Fibroblast of the aortic adventitia (primary cell): ENCODE measurements at regions not wholly inside any gene's neighbourhood (a gene's known extent, or its start where the extent isn't known, plus 50 kb on each side); places are given as distances from the start of the nearest gene placed in this dataset.
A peak's percentile ranks its signal among the peaks of the same experiment; 100 is the strongest.

ENCODE experiments used
- DNase-seq: peaks from one replicate; pipeline ENCODE4 v3.0.0-alpha.2; 2010; ENCODE audit warnings: low read depth
- H3K4me3 ChIP-seq: 2 replicates; pipeline ENCODE4 v1.5.1; 2011; ENCODE audit warnings: low read depth, mild to moderate bottlenecking, control low read depth, low read length, moderate library complexity
- TF ChIP-seq, protein P1 (sequence below): IDR thresholded peaks from 2 replicates; pipeline ENCODE4 v1.5.1; 2011; ENCODE audit warnings: mild to moderate bottlenecking, low read length, control low read depth, inconsistent platforms; ENCODE audit not compliant: insufficient read depth

DNA sequence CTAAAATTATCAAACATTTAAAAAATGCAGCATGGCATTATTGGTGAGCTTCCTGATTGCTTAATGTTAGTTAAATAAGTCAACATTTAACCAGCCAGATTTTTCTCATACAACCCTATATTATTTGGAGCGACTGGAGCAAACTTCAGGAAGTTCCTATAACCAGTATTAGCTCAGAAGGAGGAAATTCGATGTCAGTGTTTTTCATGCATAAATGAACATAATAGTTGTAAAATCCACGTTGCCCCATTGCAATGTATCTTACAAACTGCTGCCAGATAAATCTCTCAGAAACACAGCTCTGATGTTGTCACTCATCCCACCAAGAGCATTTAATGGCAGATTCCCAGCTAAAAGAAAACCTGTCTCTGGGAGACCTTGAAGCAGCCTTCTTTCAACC is 278.5 kb downstream of the CASP12 start:
- TF ChIP-seq, protein P1, sequence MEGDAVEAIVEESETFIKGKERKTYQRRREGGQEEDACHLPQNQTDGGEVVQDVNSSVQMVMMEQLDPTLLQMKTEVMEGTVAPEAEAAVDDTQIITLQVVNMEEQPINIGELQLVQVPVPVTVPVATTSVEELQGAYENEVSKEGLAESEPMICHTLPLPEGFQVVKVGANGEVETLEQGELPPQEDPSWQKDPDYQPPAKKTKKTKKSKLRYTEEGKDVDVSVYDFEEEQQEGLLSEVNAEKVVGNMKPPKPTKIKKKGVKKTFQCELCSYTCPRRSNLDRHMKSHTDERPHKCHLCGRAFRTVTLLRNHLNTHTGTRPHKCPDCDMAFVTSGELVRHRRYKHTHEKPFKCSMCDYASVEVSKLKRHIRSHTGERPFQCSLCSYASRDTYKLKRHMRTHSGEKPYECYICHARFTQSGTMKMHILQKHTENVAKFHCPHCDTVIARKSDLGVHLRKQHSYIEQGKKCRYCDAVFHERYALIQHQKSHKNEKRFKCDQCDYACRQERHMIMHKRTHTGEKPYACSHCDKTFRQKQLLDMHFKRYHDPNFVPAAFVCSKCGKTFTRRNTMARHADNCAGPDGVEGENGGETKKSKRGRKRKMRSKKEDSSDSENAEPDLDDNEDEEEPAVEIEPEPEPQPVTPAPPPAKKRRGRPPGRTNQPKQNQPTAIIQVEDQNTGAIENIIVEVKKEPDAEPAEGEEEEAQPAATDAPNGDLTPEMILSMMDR, result no peak

GRCh38 chr11:104618954-104619353 is 279.3 kb downstream of the CASP12 start:
- DNase-seq, result no peak

More for the DNA sequence above, 278.5 kb downstream of the CASP12 start:
- no peak overlapping the region for H3K4me3 ChIP-seq
- DNase-seq, result no peak

DNA sequence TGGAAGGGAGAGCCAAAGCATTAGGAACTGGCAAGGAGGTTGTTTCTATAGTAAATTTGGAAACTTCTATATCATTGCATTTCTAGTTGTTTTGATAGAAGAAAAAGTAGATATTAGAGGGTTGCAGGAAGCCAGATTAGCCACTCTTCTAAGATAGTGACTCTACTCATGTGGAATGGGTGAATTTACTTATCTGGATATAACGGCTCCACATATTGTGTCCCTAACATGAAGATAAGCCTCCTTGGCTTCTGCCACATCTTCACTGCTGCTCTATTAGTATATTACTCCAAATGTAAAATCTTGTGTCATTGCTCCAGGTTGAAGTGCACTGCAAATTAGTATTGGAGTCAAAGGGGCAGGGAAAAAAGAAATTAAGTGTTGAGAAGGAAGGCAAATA is 283.3 kb downstream of the CASP12 start:
- no peak overlapping the region for H3K4me3 ChIP-seq
- TF ChIP-seq, protein P1, result no peak
- DNase-seq, result no peak

More at GRCh38 chr11:104618954-104619353, 279.3 kb downstream of the CASP12 start:
- H3K4me3 ChIP-seq, result no peak overlapping the region
- TF ChIP-seq, protein P1, result no peak

DNA sequence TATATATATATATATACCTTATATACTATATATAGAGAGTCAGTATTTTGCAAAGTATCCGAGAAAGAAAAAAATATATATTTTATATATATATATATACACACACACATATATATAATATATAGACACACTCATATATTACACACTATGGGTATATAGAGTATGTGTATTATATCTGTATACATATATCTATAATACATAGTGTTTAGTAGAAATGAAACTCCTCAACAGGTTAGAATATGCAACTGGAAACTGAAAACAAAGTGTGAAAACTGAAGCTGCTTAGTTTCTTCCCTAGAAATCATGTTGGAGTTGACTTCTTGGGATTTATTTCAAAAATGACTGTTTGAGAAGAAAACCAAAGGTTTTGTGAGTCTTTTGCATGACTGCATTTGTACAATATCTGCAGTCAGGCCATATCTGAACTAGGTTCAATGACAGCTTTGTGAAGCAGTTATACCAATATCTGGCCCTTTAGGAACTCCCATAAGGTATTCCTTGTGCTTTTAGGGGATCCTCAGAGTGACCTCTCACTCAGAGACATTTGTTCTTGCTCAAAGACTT is 284.1 kb downstream of the CASP12 start:
- H3K4me3 ChIP-seq, result no peak overlapping the region
- no peak for DNase-seq
- TF ChIP-seq, protein P1, result no peak

DNA sequence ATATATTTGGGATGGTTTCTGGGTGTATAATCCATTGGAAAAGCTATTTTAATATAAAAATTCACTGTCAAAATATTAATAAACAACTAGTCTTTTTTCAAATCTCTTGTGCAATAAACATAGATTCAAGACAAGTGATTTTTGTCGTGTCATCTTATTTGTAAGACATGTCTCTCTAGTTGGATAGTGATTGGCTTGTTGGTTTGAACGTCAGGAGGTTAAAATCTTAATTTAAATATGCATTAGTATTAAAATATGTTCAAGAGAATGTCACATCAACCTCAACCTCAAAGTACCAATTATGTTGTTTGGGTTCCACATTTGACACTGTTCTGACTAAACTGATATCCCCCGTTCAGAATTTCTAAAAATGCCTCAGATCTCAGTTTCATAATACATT is 287.6 kb downstream of the CASP12 start:
- H3K4me3 ChIP-seq, result no peak overlapping the region
- no peak for DNase-seq
- TF ChIP-seq, protein P1, result no peak

DNA sequence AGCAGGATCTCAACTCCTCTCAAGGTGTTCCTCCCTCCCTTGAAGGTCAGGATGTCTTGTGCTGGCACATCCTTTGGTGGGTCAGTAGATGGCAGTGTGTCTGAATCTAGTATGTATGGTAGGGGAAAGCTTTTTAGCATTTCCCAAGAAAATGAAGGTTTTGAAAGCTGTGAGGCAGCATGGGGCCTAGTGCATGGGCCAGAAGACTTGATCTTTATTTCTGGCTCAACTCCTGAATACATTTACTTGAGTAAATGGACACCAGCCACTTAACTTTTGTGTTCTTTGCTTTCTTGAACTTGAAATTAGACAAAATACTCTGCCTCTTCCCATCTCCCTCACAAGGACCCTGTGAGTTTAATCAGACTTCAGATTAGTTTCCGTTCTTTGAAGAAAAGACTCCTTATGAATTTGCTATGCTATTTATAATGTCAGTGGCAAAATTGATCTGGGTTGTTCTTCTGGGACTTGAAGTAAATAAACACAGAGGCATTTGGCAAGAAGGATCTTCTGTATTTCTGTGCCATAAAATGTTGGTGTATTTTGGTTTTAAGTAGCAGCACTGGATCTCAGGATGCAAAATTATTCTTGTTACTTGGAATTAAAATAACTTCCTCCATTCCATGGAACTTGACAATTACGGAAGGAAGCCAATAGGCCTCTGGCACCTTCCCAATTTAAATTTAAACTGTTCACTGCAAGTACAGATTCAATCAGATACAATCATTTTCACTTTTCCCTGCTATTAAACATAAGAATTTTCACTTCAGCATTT is 288.8 kb downstream of the CASP12 start:
- DNase-seq, result peak; percentile 71
- TF ChIP-seq, protein P1, result peak; percentile 86

More for the DNA sequence above, 288.8 kb downstream of the CASP12 start:
- no peak overlapping the region for H3K4me3 ChIP-seq
